NT2/D1 (cell line): ENCODE measurements at regions not wholly inside any gene's neighbourhood (a gene's known extent, or its start where the extent isn't known, plus 50 kb on each side); places are given as distances from the start of the nearest gene placed in this dataset.

ENCODE experiments used
- DNase-seq: peaks from one replicate; pipeline ENCODE4 v3.0.0-alpha.2; 2011; ENCODE audit warnings: low read depth, low spot score
- H3K27me3 ChIP-seq: 2 replicates; pipeline ENCODE4 v1.6.0; 2011; ENCODE audit warnings: mild to moderate bottlenecking; ENCODE audit not compliant: insufficient read length, insufficient read depth
- H3K36me3 ChIP-seq: 2 replicates; pipeline ENCODE4 v1.6.1; 2011; ENCODE audit warnings: mild to moderate bottlenecking, low read length, mixed read lengths; ENCODE audit not compliant: insufficient read depth, insufficient read length
- H3K4me1 ChIP-seq: 2 replicates; pipeline ENCODE4 v1.5.1; 2011; ENCODE audit not compliant: insufficient read depth, insufficient read length
- H3K4me3 ChIP-seq: 2 replicates; pipeline ENCODE4 v1.5.1; 2011; ENCODE audit warnings: low read depth; ENCODE audit not compliant: insufficient read length
- H3K9ac ChIP-seq: 2 replicates; pipeline ENCODE4 v1.6.0; 2011; ENCODE audit warnings: low read depth; ENCODE audit not compliant: insufficient read length
- H3K9me3 ChIP-seq: 2 replicates; pipeline ENCODE4 v1.5.1; 2011; ENCODE audit warnings: mild to moderate bottlenecking, low read length; ENCODE audit not compliant: insufficient read depth
- SUZ12 ChIP-seq: IDR thresholded peaks from 2 replicates; pipeline ENCODE4 v1.6.1; 2011; ENCODE audit not compliant: insufficient read length, insufficient read depth; ENCODE audit errors: extremely low read depth
- YY1 ChIP-seq: IDR thresholded peaks from 2 replicates; pipeline ENCODE4 v1.6.1; 2011; ENCODE audit not compliant: insufficient read length, insufficient read depth
- ZNF274 ChIP-seq: IDR thresholded peaks from 2 replicates; pipeline ENCODE4 v1.6.1; 2011; ENCODE audit warnings: mild to moderate bottlenecking, low read depth, low read length

DNA sequence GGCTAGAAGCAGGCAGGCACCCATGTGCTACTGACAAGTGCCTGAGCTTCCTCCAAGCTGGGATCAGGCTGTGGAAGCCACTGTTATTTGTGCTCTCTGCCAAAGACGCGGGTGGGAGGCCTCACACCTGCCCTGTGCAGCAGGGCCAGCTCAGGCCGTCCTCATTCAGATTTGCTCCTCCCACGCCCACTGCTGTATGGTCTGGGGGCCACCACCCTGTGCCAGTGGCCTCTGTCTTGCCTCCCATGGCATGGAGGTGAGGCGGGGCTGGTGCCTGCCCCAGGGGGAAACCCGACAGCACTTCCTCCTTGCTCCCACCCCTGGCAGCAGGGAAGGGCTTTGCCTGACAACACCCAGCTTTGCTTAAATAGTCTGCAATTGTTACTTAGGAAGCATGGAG lies 356.5 kb upstream of the CDH8 start:
- H3K4me3 ChIP-seq, result no peak overlapping the region
- H3K4me1 ChIP-seq, result no peaks in the 10 kb centered on the region
- H3K36me3 ChIP-seq, result no peaks in the 10 kb centered on the region
- no peak overlapping the region for H3K9ac ChIP-seq
- DNase-seq, result no peak
- no peak for TF ChIP-seq YY1
- no peak for TF ChIP-seq SUZ12
- no peak for TF ChIP-seq ZNF274
- H3K27me3 ChIP-seq, result no peaks in the 10 kb centered on the region
- H3K9me3 ChIP-seq, result no peaks in the 10 kb centered on the region

DNA sequence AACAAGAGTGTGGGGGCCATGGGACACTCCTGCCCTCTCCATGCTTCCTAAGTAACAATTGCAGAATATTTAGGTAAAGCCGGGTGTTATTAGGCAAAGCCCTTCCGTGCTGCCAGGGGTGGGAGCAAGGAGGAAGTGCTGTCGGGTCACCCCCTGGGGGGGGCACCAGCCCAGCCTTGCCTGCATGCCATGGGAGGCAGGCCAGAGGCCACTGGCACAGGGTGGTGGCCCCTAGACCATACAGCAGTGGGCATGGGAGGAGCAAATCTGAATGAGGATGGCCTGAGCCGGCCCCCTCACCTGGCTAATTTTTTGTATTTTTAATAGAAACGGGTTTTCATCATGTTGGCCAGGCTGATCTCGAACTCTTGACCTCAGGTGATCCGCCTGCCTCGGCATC lies 355.7 kb upstream of the CDH8 start:
- H3K4me3 ChIP-seq, result no peak overlapping the region
- H3K4me1 ChIP-seq, result no peaks in the 10 kb centered on the region
- TF ChIP-seq YY1, result no peak
- TF ChIP-seq SUZ12, result no peak
- TF ChIP-seq ZNF274, result no peak
- H3K27me3 ChIP-seq, result no peaks in the 10 kb centered on the region
- H3K9ac ChIP-seq, result no peak overlapping the region
- H3K9me3 ChIP-seq, result no peaks in the 10 kb centered on the region
- no peaks in the 10 kb centered on the region for H3K36me3 ChIP-seq
- no peak for DNase-seq

DNA sequence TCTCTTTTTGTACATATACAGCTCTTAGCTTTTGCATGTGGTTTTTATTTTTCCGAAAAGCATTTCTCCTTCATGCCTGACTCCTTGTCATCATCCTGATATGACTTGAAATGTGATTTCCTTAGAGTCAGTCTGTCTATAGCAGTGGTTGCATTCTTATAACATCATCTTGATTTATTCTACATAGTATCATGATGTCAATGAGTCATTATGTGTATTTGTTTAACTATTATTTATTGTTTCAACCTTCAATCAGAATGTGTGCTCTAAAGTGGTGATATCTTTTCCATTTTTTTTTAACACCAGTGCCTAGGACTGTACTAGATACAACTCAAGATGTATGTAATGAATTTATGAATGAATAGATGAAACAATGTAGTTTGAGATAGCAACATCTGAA lies 354.9 kb upstream of the CDH8 start:
- H3K9ac ChIP-seq, result no peak overlapping the region
- TF ChIP-seq YY1, result no peak
- TF ChIP-seq ZNF274, result no peak
- TF ChIP-seq SUZ12, result no peak
- no peaks in the 10 kb centered on the region for H3K4me1 ChIP-seq
- no peak overlapping the region for H3K4me3 ChIP-seq
- H3K36me3 ChIP-seq, result no peaks in the 10 kb centered on the region
- no peaks in the 10 kb centered on the region for H3K27me3 ChIP-seq
- DNase-seq, result no peak
- no peaks in the 10 kb centered on the region for H3K9me3 ChIP-seq

DNA sequence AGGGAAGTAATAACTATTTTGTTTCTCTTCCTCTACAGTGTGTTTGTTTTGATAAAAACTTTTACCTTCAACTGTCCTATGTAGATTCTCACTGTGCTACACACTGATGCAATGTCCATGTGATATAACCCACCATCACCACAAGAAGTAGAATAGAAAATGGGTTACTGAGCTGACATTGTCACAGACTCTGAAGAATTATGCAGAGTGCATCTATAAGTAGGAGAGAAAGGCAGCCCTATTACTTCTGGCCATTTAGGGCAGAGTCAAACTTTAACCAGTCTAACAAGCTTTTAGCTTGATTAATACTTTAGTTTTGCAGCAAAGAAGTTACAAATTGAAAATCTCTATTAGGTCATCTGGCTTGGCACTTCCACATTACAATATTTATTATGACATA lies 354.0 kb upstream of the CDH8 start:
- Histone ChIP-seq H3K27me3 (no peaks in the 10 kb centered on the region), H3K4me1 (no peaks in the 10 kb centered on the region), H3K4me3 (no peak overlapping the region), H3K9ac (no peak overlapping the region), H3K36me3 (no peaks in the 10 kb centered on the region), H3K9me3 (no peaks in the 10 kb centered on the region)
- no peak for TF ChIP-seq ZNF274
- no peak for TF ChIP-seq SUZ12
- no peak for DNase-seq

- Histone ChIP-seq H3K4me1 (no peaks in the 10 kb centered on the region), H3K9ac (no peak overlapping the region), H3K9me3 (no peaks in the 10 kb centered on the region), H3K27me3 (no peaks in the 10 kb centered on the region), H3K4me3 (no peak overlapping the region), H3K36me3 (no peaks in the 10 kb centered on the region)
- no peak for DNase-seq
- TF ChIP-seq ZNF274 (no peak), YY1 (no peak), SUZ12 (no peak)
These were observed 350.2 kb upstream of the CDH8 start for GRCh38 chr16:62386411-62386810.

DNA sequence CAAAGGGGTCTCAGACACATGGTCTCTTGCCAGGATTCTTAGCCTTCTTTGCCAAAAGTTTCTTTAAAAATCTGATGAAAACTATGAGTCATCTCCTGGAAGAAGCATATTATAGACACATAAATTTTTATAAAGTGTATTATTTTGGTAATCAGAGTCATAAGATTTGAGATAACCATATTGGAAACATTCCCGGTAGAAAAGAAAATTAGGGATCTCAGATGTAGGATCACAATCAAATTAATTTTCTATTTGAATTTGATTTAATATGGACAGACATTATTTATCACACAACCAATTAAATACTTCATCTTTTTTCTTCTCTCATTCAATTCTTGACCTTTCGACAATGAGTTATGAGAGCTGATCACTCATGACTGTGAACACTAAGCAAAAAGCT lies 347.7 kb upstream of the CDH8 start:
- DNase-seq, result no peak
- H3K36me3 ChIP-seq, result no peaks in the 10 kb centered on the region
- no peak for TF ChIP-seq ZNF274
- TF ChIP-seq SUZ12, result no peak
- no peak for TF ChIP-seq YY1
- no peak overlapping the region for H3K9ac ChIP-seq
- no peaks in the 10 kb centered on the region for H3K9me3 ChIP-seq
- no peak overlapping the region for H3K4me3 ChIP-seq
- no peaks in the 10 kb centered on the region for H3K4me1 ChIP-seq
- no peaks in the 10 kb centered on the region for H3K27me3 ChIP-seq

- DNase-seq, result no peak
- H3K27me3 ChIP-seq, result no peaks in the 10 kb centered on the region
- H3K9me3 ChIP-seq, result no peaks in the 10 kb centered on the region
- H3K4me1 ChIP-seq, result no peaks in the 10 kb centered on the region
- no peaks in the 10 kb centered on the region for H3K36me3 ChIP-seq
- H3K9ac ChIP-seq, result no peak overlapping the region
- TF ChIP-seq SUZ12, result no peak
- no peak for TF ChIP-seq YY1
- TF ChIP-seq ZNF274, result no peak
- no peak overlapping the region for H3K4me3 ChIP-seq
These were observed 334.2 kb upstream of the CDH8 start for GRCh38 chr16:62370445-62370844.

DNA sequence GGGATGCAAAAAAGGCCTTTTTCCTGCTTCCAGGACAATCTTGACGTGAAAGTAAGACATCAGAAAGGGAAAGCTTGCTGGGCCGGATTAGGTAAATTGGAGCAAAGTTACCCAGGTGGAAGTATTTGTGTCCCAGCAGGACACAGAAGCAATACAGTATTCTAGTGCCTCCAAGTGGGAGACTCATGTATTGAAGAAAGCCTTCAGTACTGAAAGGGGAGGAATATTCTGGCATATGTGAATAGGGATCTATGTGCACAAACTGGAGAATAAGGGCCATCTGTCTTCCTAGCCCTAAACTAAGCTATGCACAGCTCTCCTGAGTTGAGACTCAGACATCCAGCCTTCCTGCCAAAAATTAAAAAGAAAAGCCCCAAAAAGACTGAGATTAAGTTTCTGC lies 327.3 kb upstream of the CDH8 start:
- Histone ChIP-seq H3K9me3 (no peaks in the 10 kb centered on the region), H3K4me1 (no peaks in the 10 kb centered on the region), H3K27me3 (no peaks in the 10 kb centered on the region), H3K9ac (no peak overlapping the region), H3K36me3 (no peaks in the 10 kb centered on the region), H3K4me3 (no peak overlapping the region)
- DNase-seq, result peak; percentile 30
- TF ChIP-seq ZNF274 (no peak), YY1 (no peak), SUZ12 (no peak)
